ENCODE measurements at regions not wholly inside any gene's neighbourhood (a gene's known extent, or its start where the extent isn't known, plus 50 kb on each side); places are given as distances from the start of the nearest gene placed in this dataset.

GRCh38 chr10:11672836-11673235, 61.4 kb upstream of the USP6NL start:
- TF ChIP-seq CTCF (IDR thresholded peaks at IDR 0.05) = no peak
- TF ChIP-seq POLR2A (IDR thresholded peaks at IDR 0.05) = no peak
